Gastroesophageal sphincter (tissue), 3 donors: ENCODE measurements at regions not wholly inside any gene's neighbourhood (a gene's known extent, or its start where the extent isn't known, plus 50 kb on each side); places are given as distances from the start of the nearest gene placed in this dataset.

Experiments used
- EP300 ChIP-seq: sonication (generic); formaldehyde crosslinking; IDR thresholded peaks from one replicate; pipeline ENCODE4 v1.6.1; 2017; ENCODE audit warnings: antibody characterized with exemption, mild to moderate bottlenecking
- POLR2A ChIP-seq, 2 donors: fragments of 450-650 bp; IDR thresholded peaks; one replicate each; pipeline ENCODE4 v1.6.1; 2017; ENCODE audit warnings: antibody characterized with exemption in 2 of 2, mild to moderate bottlenecking in 2 of 2, moderate library complexity in 1 of 2
- TF ChIP-seq, protein P1 (sequence below), 4 experiments: fragments of 200-600 bp in 2 of 4; fragments of 450-650 bp in 2 of 4; sonication (generic) in 1 of 4; IDR thresholded peaks; one replicate each; pipeline ENCODE4 v1.5.1; 2017 to 2019; ENCODE audit warnings: antibody characterized with exemption in 4 of 4, mild to moderate bottlenecking in 2 of 4, moderate library complexity in 2 of 4

DNA sequence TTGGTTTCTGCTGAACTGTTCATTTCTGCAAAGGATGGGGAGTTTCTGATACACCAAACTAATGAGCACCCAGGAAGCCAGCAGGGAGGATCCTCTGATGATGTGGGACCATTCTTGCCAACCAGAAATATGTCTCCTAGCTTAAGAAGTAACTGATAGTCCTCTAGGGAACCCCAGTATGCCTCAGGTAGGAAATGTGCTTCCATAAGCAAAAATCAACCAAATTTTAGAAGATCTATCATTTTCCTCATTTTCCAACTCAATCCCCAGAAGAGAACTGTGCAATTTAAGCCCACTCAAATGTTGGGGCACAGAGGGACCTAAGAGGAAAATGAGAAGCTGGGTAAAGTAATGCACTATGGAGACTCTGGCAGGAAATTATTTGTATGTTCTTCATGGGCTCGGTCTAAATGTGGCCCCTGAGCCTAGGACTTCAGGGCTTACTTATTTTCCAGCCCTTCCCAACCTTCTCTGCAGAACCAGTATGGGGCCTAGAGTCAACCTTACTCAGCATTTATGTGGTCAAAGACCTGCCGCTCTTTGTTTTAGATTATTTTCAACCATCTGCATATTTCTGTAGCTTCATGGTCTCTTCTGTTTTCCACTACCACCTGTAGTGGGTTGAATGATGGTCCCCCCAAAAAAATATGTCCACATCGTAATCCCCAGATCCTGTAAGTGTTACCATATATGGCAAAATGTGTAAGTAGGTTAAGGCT lies 359.8 kb upstream of the CDH4 start:
- TF ChIP-seq EP300, result no peak
- no peak for TF ChIP-seq POLR2A (IDR thresholded peaks at IDR 0.05)
- TF ChIP-seq, protein P1, sequence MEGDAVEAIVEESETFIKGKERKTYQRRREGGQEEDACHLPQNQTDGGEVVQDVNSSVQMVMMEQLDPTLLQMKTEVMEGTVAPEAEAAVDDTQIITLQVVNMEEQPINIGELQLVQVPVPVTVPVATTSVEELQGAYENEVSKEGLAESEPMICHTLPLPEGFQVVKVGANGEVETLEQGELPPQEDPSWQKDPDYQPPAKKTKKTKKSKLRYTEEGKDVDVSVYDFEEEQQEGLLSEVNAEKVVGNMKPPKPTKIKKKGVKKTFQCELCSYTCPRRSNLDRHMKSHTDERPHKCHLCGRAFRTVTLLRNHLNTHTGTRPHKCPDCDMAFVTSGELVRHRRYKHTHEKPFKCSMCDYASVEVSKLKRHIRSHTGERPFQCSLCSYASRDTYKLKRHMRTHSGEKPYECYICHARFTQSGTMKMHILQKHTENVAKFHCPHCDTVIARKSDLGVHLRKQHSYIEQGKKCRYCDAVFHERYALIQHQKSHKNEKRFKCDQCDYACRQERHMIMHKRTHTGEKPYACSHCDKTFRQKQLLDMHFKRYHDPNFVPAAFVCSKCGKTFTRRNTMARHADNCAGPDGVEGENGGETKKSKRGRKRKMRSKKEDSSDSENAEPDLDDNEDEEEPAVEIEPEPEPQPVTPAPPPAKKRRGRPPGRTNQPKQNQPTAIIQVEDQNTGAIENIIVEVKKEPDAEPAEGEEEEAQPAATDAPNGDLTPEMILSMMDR (IDR thresholded peaks at IDR 0.05), result no peak
